ENCODE measurements at regions not wholly inside any gene's neighbourhood (a gene's known extent, or its start where the extent isn't known, plus 50 kb on each side); places are given as distances from the start of the nearest gene placed in this dataset.

- TF ChIP-seq CTCF (IDR thresholded peaks at IDR 0.05) (no peak), POLR2A (IDR thresholded peaks at IDR 0.05) (no peak)
These were observed 1784.6 kb downstream of the SLITRK5 start for GRCh38 chr13:89455741-89456140.

All from thyroid gland (tissue), 4 donors.